ENCODE measurements at regions not wholly inside any gene's neighbourhood (a gene's known extent, or its start where the extent isn't known, plus 50 kb on each side); places are given as distances from the start of the nearest gene placed in this dataset.

GRCh38 chr6:47414423-47415167 lies 63.0 kb upstream of the CD2AP start:
- ATAC-seq (peak; percentile 83), FAIRE-seq (no peak), DNase-seq (ENCODE audit: low spot score) (peak; percentile 33)
- H3K4me1 ChIP-seq (ENCODE audit: insufficient read depth, low read length): peaks cover 20% of the 10 kb centered on the region
- ChIA-PET CTCF (ENCODE audit: low intra/inter-chr PET ratio, low total read pairs) (interaction anchor here (2.0 to 2.1 kb wide), 2 partner anchors 320 to 366 kb away, joined by 9 to 17 read pairs; partner anchors contain the start of gene OPN5), POLR2A (interaction anchor here (1.7 kb wide), 1 partner anchor 63 kb away, joined by 8 read pairs; the partner anchor contains the start of gene CD2AP)
- peak overlapping the region; percentile 93 for H2AFZ ChIP-seq (ENCODE audit: low read length)
- H4K20me1 ChIP-seq (ENCODE audit: insufficient read depth, low read length): no peaks in the 10 kb centered on the region
- under 1% methylated on average over 14 of the region's 14 CpGs for WGBS (ENCODE audit: low lambda C conversion rate)
- H3K9ac ChIP-seq (ENCODE audit: insufficient read depth, low read depth, low read length): peak overlapping the region; percentile 61
- intact Hi-C loops (cut with micrococcal nuclease; ENCODE audit: unreplicated experiment): loop anchor here (1.0 to 10.0 kb wide), 6 partner anchors 43 to 1350 kb away; no protein-coding TSS in a partner anchor
- no TSS peak for BruUV-seq (replicated peaks)
- H3K4me3 ChIP-seq (replicated peaks in 1 of 3; ENCODE audit: insufficient read depth in 1 of 3, low read depth in 2 of 3, low read length in 3 of 3): peak overlapping the region; percentile 52 to 62 (median 57)
- peak overlapping the region; percentile 85 for H3K4me2 ChIP-seq (ENCODE audit: low read depth, low read length)
- H3K9me3 ChIP-seq (ENCODE audit: low read length): no peaks in the 10 kb centered on the region
- no peaks in the 10 kb centered on the region for H3K79me2 ChIP-seq (ENCODE audit: insufficient read depth, low read length)
- H3K36me3 ChIP-seq (replicated peaks in 1 of 2; ENCODE audit: control insufficient read depth in 1 of 2, insufficient read depth in 2 of 2, low read length in 2 of 2): no peaks in the 10 kb centered on the region
- H3K27me3 ChIP-seq (ENCODE audit: control insufficient read depth in 1 of 2, insufficient read depth in 2 of 2, low read length in 2 of 2): no peaks in the 10 kb centered on the region
- H3K27ac ChIP-seq (ENCODE audit: extremely low read length, insufficient read depth, low read length): no peak overlapping the region
- in situ Hi-C loops (cut with HindIII; ENCODE audit: extremely low pct_ligation_motif_present, low pct_unique_long_range_greater_than_20kb): loop anchor here (10.0 kb wide), 1 partner anchor 370 kb away; the partner anchor contains the start of gene OPN5
- peak; percentile 21; the same call in 1 of the 2 replicates for TF ChIP-seq ZSCAN5A (CRISPR knock-in tag; IDR thresholded peaks at IDR 0.05; ENCODE audit: borderline replicate concordance)
- 0 out of 2 replicates have a peak, but pooled peaks have one; percentile 12 for TF ChIP-seq ZMYM4 (CRISPR knock-in tag; IDR thresholded peaks at IDR 0.05)
- TF ChIP-seq CSRNP2 (CRISPR knock-in tag; conservative IDR thresholded peaks at IDR 0.05; ENCODE audit: low read depth): no peak
- TF ChIP-seq SAFB2 (CRISPR knock-in tag; IDR thresholded peaks at IDR 0.05; ENCODE audit: borderline replicate concordance, low read depth): no peak
- TF ChIP-seq ELF3 (CRISPR knock-in tag; IDR thresholded peaks at IDR 0.05): 0 out of 2 replicates have a peak, but pooled peaks have one; percentile 20
- TF ChIP-seq FOXA1 (IDR thresholded peaks at IDR 0.05): no peak
- 0 out of 2 replicates have a peak, but pooled peaks have one; percentile 11 for TF ChIP-seq FOXA1 (CRISPR knock-in tag; IDR thresholded peaks at IDR 0.05)
- no peak for TF ChIP-seq PRDM15 (CRISPR knock-in tag; IDR thresholded peaks at IDR 0.05)
- TF ChIP-seq ZNF644 (CRISPR knock-in tag; IDR thresholded peaks at IDR 0.05; ENCODE audit: low read depth): peak; percentile 6; the same call in 1 of the 2 replicates
- 0 out of 2 replicates have a peak, but pooled peaks have one; percentile 28 for TF ChIP-seq ZMYM2 (CRISPR knock-in tag; IDR thresholded peaks at IDR 0.05)
- peak; percentile 35; the same call in 1 of the 2 replicates for TF ChIP-seq ZSCAN12 (CRISPR knock-in tag; IDR thresholded peaks at IDR 0.05)
- 0 out of 2 replicates have a peak, but pooled peaks have one; percentile 51 for TF ChIP-seq ZNF44 (CRISPR knock-in tag; IDR thresholded peaks at IDR 0.05)
- peak; percentile 14; the same call in 1 of the 2 replicates for TF ChIP-seq TARDBP (CRISPR knock-in tag; IDR thresholded peaks at IDR 0.05)
- TF ChIP-seq TEAD3 (CRISPR knock-in tag; optimal IDR thresholded peaks at IDR 0.05; ENCODE audit: borderline replicate concordance): peak; percentile 45
- TF ChIP-seq ZNF770 (CRISPR knock-in tag; IDR thresholded peaks at IDR 0.05): no peak

Data from HepG2 (cell line).